Heart right ventricle (tissue), 16 donors: ENCODE measurements at regions not wholly inside any gene's neighbourhood (a gene's known extent, or its start where the extent isn't known, plus 50 kb on each side); places are given as distances from the start of the nearest gene placed in this dataset.

Experiments used
- ATAC-seq, 8 donors: fragments of 200-7000 bp; cut with Tn5 transposase; one replicate each; pipeline ENCODE4 v1.9.1; 2020; ENCODE audit warnings: mild to moderate bottlenecking in 8 of 8, moderate library complexity in 8 of 8, moderate number of reproducible peaks in 1 of 8
- DNase-seq, 2 donors: peaks; one replicate each; pipeline ENCODE4 v3.0.0-alpha.2; 2020
- H3K27ac ChIP-seq, 10 donors: fragments of 200-600 bp; sonication (generic) in 2 of 10; one replicate each; pipeline versions ENCODE4 v1.5.0 to v1.8.0; 2020 to 2022; ENCODE audit warnings: mild to moderate bottlenecking in 3 of 10
- H3K27me3 ChIP-seq, 7 donors: fragments of 200-600 bp; one replicate each; pipeline ENCODE4 v1.8.0; 2021 to 2022; ENCODE audit warnings: mild to moderate bottlenecking in 2 of 7
- H3K36me3 ChIP-seq, 9 donors: fragments of 200-600 bp; sonication (generic) in 1 of 9; one replicate each; pipeline versions ENCODE4 v1.5.0 to v1.8.0; 2020 to 2022; ENCODE audit warnings: mild to moderate bottlenecking in 2 of 9
- H3K4me1 ChIP-seq, 9 donors: fragments of 200-600 bp; sonication (generic) in 1 of 9; one replicate each; pipeline versions ENCODE4 v1.5.0 to v1.8.0; 2020 to 2022; ENCODE audit warnings: mild to moderate bottlenecking in 4 of 9
- H3K4me3 ChIP-seq, 10 donors: fragments of 200-600 bp; sonication (generic) in 2 of 10; one replicate each; pipeline versions ENCODE4 v1.5.0 to v1.8.0; 2020 to 2022; ENCODE audit warnings: mild to moderate bottlenecking in 7 of 10, moderate library complexity in 2 of 10
- H3K9me3 ChIP-seq, 11 donors: fragments of 200-600 bp in 10 of 11; sonication (generic) in 2 of 11; one replicate each; pipeline versions ENCODE4 v1.5.0 to v1.8.0; 2013 to 2022; ENCODE audit warnings: mild to moderate bottlenecking in 2 of 11, control low read depth in 1 of 11, moderate library complexity in 1 of 11
- CTCF ChIP-seq, 9 donors: fragments of 200-600 bp; sonication (generic) in 2 of 9; IDR thresholded peaks; one replicate each; pipeline versions ENCODE4 v1.5.0 to v1.8.0; 2021 to 2022; ENCODE audit warnings: antibody characterized with exemption in 9 of 9, mild to moderate bottlenecking in 5 of 9, moderate library complexity in 1 of 9
- WGBS, 2 donors: extraction: QIAGEN DNeasy Blood & Tissue Kit; methylation state at CpG; one replicate each; pipeline ENCODE4 v1.1.7; 2013; ENCODE audit warnings: inconsistent platforms in 1 of 2; 5-methylcytosine and 5-hydroxymethylcytosine counted together
- intact Hi-C, 10 donors: fragments of 100-400 bp; cut with DNase I; formaldehyde crosslinking; loops; one replicate each; pipeline versions ENCODE4 v1.11.1 to v1.14.2; 2022
- donor health status: Arrhythmogenic right ventricular cardiomyopathy.
- donor health status: ischemic (EF 13 %, LVEDD 7.1; RV severe dilation, severe dysfunction).
- donor health status: healthy with polysubstance abuse.
- donor health status: DM: no; HTN: yes; CAD: no.
- donor health status: DM: no; HTN: no; CAD: no.
- donor health status: ischemic (EF 25% LVEDD 6.9; RV normal size, moderate dysfunction).
- donor health status: ischemic (EF 25% LVEDD 5.7; RV mildly dilated, moderate dysfunction).
- donor health status: healthy.
- donor health status: DM: yes; HTN: yes; CAD: no.
- donor health status: Ischemic cardiomyopathy.
- donor health status: ischemic (EF 35%, LVEDD 5.7; RV mildly dilated, moderate dysfunction).
- donor health status: nonischemic (EF 11% LVEDD 7.7; RV severe dilation, severe dysfunction).
- donor health status: DM: yes; HTN: yes; CAD: no.
- donor health status: PGD.
- donor health status: ischemic (EF 29% LVEDD 5.4; RV normal size, mild dysfunction).
- donor health status: nonischemic (EF 23%, LVEDD 6.1; RV moderate dilation, normal function).

DNA sequence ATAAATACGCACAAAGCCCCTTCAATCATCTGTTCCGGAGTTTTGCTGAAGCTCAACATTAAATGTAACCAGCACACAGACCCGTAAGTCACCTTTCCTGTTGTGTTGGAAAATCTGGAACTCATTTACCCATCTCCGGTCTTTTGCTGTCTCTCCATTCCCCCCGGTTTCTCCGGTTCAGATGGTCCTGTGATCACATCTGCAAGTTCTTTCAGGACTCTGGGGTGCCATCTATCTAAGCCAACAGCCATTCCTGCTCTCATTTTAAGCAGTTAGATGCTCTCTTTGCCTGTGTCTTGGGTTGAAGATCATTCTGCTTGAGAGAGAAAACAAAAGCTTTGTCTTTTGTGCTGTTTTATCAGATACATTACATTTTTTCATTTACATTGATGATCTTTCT lies 91.7 kb upstream of the TGIF1 start:
- H3K4me1 ChIP-seq, result no peaks in the 10 kb centered on the region
- WGBS, 2 donors, result 79 to 94% methylated on average over 6 of the region's 6 CpGs
- no peaks in the 10 kb centered on the region for H3K36me3 ChIP-seq
- H3K9me3 ChIP-seq, result no peaks in the 10 kb centered on the region
- ATAC-seq, result no peak
- intact Hi-C loops, result no loop called here
- no peak for DNase-seq
- no peak overlapping the region for H3K27ac ChIP-seq
- peaks cover 0 to 5% (median 0%) of the 10 kb centered on the region in 7 donors for H3K27me3 ChIP-seq
- TF ChIP-seq CTCF (IDR thresholded peaks at IDR 0.05), result no peak
- H3K4me3 ChIP-seq, result no peak overlapping the region

DNA sequence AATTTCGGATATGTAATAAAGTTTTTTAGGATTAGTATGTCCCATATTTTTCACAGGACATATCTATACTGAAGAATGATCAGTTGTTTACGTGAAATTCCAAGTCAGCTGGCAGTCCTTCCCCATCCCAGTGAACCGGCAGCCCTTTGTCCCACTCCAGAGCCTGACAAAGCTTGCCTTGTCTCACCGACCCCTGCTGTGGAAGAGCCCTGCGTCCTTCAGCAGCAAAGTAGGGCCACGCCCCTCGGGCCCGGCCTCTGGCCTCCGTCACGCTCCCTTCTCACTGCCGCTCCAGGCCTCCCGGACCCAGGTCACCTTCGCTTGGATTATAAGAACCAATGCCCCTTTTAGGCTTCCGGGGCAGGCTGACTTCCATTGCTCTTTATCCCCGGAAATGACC lies 89.8 kb upstream of the TGIF1 start:
- intact Hi-C loops, result loop anchor here in 1 of 10 donors (10.0 kb wide), 1 partner anchor 65 kb away; no protein-coding TSS in a partner anchor
- WGBS, 2 donors, result 84 to 87% methylated on average over 15 of the region's 15 CpGs
- DNase-seq (no peak), ATAC-seq (no peak)
- H3K4me3 ChIP-seq, result no peak overlapping the region
- no peaks in the 10 kb centered on the region for H3K36me3 ChIP-seq
- peaks cover 0 to 5% (median 0%) of the 10 kb centered on the region in 7 donors for H3K27me3 ChIP-seq
- TF ChIP-seq CTCF (IDR thresholded peaks at IDR 0.05), result no peak
- H3K9me3 ChIP-seq, result no peaks in the 10 kb centered on the region
- H3K27ac ChIP-seq, result no peak overlapping the region
- no peaks in the 10 kb centered on the region for H3K4me1 ChIP-seq

DNA sequence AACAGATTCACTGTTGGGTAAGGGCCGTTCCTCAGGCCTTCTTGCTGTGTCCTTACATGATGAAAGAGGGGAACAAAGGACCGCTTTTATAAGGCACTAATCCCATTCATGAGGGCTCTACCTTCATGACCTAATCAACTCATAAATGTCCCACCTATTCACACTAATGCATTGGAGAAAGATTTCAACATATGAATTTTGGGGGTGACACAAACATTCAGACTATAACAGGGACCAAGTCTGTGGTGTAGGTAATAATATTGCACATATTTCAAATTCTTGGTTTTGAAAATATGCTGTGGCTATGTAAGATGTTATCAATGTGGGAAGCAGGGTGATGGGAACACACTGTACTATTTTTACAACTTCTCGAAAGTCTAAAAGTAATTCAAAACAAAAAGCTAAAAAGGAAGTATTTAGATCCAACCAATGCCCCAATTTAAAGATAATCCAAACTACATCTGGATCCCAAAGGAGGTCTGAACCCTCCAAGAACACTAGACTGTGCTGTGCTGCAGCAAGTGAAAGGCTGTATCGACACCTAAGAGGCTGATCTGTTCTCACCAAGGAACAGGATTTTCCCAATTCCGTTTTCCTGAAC lies 82.4 kb upstream of the TGIF1 start:
- Histone ChIP-seq H3K27me3 (no peaks in the 10 kb centered on the region), H3K36me3 (no peaks in the 10 kb centered on the region), H3K4me3 (no peak overlapping the region), H3K9me3 (no peaks in the 10 kb centered on the region), H3K27ac (no peak overlapping the region), H3K4me1 (no peaks in the 10 kb centered on the region)
- TF ChIP-seq CTCF (IDR thresholded peaks at IDR 0.05), result no peak
- 77 to 85% methylated on average over 5 of the region's 5 CpGs for WGBS, 2 donors
- intact Hi-C loops, result loop anchor here in 1 of 10 donors (10.0 kb wide), 1 partner anchor 57 kb away; no protein-coding TSS in a partner anchor
- DNase-seq (no peak), ATAC-seq (no peak)

DNA sequence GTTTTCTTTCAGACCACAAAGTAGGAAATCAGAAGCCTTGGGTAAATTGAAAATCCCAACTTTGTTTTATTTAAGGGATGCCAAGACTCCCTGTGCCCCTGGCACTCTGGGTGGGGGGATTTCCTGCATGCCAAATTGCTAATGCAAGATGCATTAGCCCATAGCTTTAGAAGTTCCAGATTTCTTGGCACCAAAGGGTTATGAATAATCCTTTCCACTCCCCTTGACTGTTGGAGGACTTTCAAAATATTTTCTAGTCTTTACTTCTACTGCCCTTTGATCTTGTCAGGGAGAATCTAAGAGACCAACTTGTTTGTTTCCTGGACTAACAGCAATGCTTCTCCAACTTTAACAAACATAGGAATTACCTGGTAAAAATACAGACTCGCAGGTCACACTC lies 81.8 kb upstream of the TGIF1 start:
- TF ChIP-seq CTCF (IDR thresholded peaks at IDR 0.05), result no peak
- Histone ChIP-seq H3K4me1 (no peaks in the 10 kb centered on the region), H3K4me3 (no peak overlapping the region), H3K9me3 (no peaks in the 10 kb centered on the region), H3K27ac (no peak overlapping the region), H3K36me3 (no peaks in the 10 kb centered on the region), H3K27me3 (no peaks in the 10 kb centered on the region)
- 94 to 100% methylated on average over 1 of the region's 1 CpG for WGBS, 2 donors
- ATAC-seq (no peak), DNase-seq (no peak)
- intact Hi-C loops, result loop anchor here in 1 of 10 donors (10.0 kb wide), 1 partner anchor 57 kb away; no protein-coding TSS in a partner anchor
